ENCODE measurements at regions not wholly inside any gene's neighbourhood (a gene's known extent, or its start where the extent isn't known, plus 50 kb on each side); places are given as distances from the start of the nearest gene placed in this dataset.
"Not testable (repeated sequence)": the region's sequence is repeated elsewhere in the genome, so short reads cannot be mapped to it uniquely, and the experiment has no call there.

- no peak for ATAC-seq
- no peak overlapping the region for H3K27ac ChIP-seq
- WGBS, 3 donors = 46 to 70% (median 60%) methylated on average over 3 of the region's 3 CpGs
- no peak for TF ChIP-seq CTCF (IDR thresholded peaks at IDR 0.05)
- DNase-seq = no peak
- H3K36me3 ChIP-seq (ENCODE audit: insufficient read depth in 1 of 2, low read depth in 1 of 2) = no peaks in the 10 kb centered on the region
- H3K27me3 ChIP-seq (ENCODE audit: insufficient read depth in 3 of 3, low read length in 2 of 3) = no peaks in the 10 kb centered on the region
- no peaks in the 10 kb centered on the region for H3K9me3 ChIP-seq
- intact Hi-C loops (cut with DNase I) = no loop called here
- no peaks in the 10 kb centered on the region for H3K4me1 ChIP-seq
- H3K4me3 ChIP-seq = no peak overlapping the region
Observed at GRCh38 chr4:66736606-66737005, 808.7 kb downstream of the CENPC start.

- Histone ChIP-seq H3K27ac (no peak overlapping the region), H3K4me1 (no peaks in the 10 kb centered on the region), H3K27me3 (ENCODE audit: insufficient read depth in 3 of 3, low read length in 2 of 3) (no peaks in the 10 kb centered on the region), H3K4me3 (no peak overlapping the region), H3K9me3 (no peaks in the 10 kb centered on the region), H3K36me3 (ENCODE audit: insufficient read depth in 1 of 2, low read depth in 1 of 2) (no peaks in the 10 kb centered on the region)
- no peak for TF ChIP-seq CTCF (IDR thresholded peaks at IDR 0.05)
- intact Hi-C loops (cut with DNase I) = no loop called here
- ATAC-seq = no peak
- no peak for DNase-seq
- WGBS, 3 donors = 51 to 62% (median 56%) methylated on average over 2 of the region's 2 CpGs
Observed at GRCh38 chr4:66728280-66728679, 817.0 kb downstream of the CENPC start.

GRCh38 chr4:66712301-66712921, 832.9 kb downstream of the CENPC start:
- intact Hi-C loops (cut with DNase I); DNase-seq: not testable (repeated sequence)
- WGBS, 3 donors = 93 to 97% (median 95%) methylated on average over 29 to 30 of the region's 30 CpGs

GRCh38 chr4:66704243-66704642, 841.1 kb downstream of the CENPC start:
- intact Hi-C loops (cut with DNase I) = no loop called here
- no peak overlapping the region for H3K27ac ChIP-seq
- WGBS, 3 donors = 91 to 95% (median 93%) methylated on average over 2 of the region's 2 CpGs
- no peak for TF ChIP-seq CTCF (IDR thresholded peaks at IDR 0.05)
- no peaks in the 10 kb centered on the region for H3K9me3 ChIP-seq
- ATAC-seq (no peak), DNase-seq (no peak)
- H3K36me3 ChIP-seq (ENCODE audit: insufficient read depth in 1 of 2, low read depth in 1 of 2) = no peaks in the 10 kb centered on the region
- no peaks in the 10 kb centered on the region for H3K27me3 ChIP-seq (ENCODE audit: insufficient read depth in 3 of 3, low read length in 2 of 3)
- no peak overlapping the region for H3K4me3 ChIP-seq
- no peaks in the 10 kb centered on the region for H3K4me1 ChIP-seq

More at GRCh38 chr4:66712301-66712921, 832.9 kb downstream of the CENPC start:
- H3K27ac ChIP-seq; H3K27me3 ChIP-seq (ENCODE audit: insufficient read depth in 3 of 3, low read length in 2 of 3); H3K9me3 ChIP-seq; ATAC-seq; H3K4me1 ChIP-seq; H3K36me3 ChIP-seq (ENCODE audit: insufficient read depth in 1 of 2, low read depth in 1 of 2); H3K4me3 ChIP-seq: not testable (repeated sequence)

- no peak for TF ChIP-seq CTCF (IDR thresholded peaks at IDR 0.05)
- Histone ChIP-seq H3K36me3 (ENCODE audit: insufficient read depth in 1 of 2, low read depth in 1 of 2) (no peaks in the 10 kb centered on the region), H3K4me3 (no peak overlapping the region), H3K27me3 (ENCODE audit: insufficient read depth in 3 of 3, low read length in 2 of 3) (no peaks in the 10 kb centered on the region), H3K4me1 (no peaks in the 10 kb centered on the region), H3K9me3 (peaks cover 4% of the 10 kb centered on the region), H3K27ac (no peak overlapping the region)
- ATAC-seq = no peak
- 67 to 78% (median 75%) methylated on average over 3 of the region's 3 CpGs for WGBS, 3 donors
- intact Hi-C loops (cut with DNase I) = no loop called here
- no peak for DNase-seq
Observed at GRCh38 chr4:66694739-66695138, 850.6 kb downstream of the CENPC start.
